ENCODE measurements at regions not wholly inside any gene's neighbourhood (a gene's known extent, or its start where the extent isn't known, plus 50 kb on each side); places are given as distances from the start of the nearest gene placed in this dataset.

DNA sequence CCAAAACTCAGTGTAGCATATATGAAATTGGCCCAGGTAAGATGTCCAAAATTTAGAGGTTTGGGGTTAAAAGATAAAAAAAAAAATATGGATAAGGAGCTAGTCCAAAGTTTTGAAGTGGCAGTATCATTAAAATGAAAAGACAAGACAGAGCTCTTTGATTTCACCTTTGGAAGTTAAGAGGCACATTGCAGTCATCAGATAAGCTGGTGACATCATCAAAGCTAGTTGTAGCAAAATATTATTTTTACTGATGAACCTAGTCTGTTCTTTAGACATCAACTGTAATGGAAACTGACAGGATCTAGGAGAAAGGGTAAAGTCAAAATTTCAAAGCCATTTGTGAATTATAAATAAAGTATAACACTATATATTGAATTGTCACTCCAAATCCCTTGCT is 603.7 kb upstream of the CDH8 start (continued):
- TF ChIP-seq NFYA (IDR thresholded peaks at IDR 0.05; ENCODE audit: borderline replicate concordance, low read depth, low read length) (no peak), FOS (IDR thresholded peaks at IDR 0.05; ENCODE audit: borderline replicate concordance, extremely low read depth, insufficient read length) (no peak), TAF1 (IDR thresholded peaks at IDR 0.05; ENCODE audit: borderline replicate concordance, low read depth, low read length) (no peak), CHD4 (IDR thresholded peaks at IDR 0.05) (no peak), MYB (IDR thresholded peaks at IDR 0.05; ENCODE audit: borderline replicate concordance, low read depth, low read length) (no peak), SUZ12 (IDR thresholded peaks at IDR 0.05; ENCODE audit: unreplicated experiment) (no peak)

DNA sequence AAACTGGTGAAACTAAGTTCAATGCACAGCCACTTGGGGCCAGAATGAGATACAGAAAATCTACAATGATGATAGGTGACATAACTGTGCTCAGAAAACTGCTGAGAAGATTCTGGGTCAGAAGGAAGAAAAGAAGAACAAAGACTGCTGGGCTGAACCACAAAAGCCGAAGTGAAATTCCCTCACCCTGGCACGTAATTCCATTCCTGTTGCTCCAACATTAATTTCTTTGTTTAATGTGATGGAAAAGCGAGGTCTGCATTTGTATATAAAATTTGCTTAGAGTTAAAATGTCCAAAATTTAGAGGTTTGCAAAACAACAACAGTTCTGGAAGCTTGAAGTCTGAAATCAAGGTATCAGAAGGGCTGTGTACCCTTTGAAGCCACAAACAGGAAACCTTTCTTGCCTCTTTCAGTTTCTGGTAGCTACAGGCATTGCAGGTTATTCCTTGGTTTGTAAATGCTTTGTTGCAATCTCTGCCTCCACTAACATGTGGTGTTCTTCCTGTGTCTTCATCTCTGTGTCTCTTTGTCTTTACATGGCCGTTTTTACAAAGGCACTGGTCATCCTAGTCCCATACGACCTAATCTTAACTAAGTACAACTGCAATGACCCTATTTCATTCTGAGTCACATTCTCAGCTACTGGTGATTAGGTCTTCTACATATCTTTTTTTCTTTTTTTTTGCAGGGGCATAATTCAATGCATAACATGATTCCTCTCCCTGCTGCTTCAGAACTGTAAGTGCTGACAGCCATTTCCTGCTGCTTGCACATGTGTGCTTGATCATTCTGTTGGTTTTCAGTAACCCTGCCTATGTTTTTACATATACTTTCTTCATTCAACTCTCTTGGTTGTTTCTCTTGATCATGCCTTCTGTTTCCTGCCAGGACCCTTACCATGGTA is 603.0 kb upstream of the CDH8 start:
- peaks cover 16% of the 10 kb centered on the region for H3K4me1 ChIP-seq (ENCODE audit: control insufficient read depth, insufficient read depth, low read length)
- no peaks in the 10 kb centered on the region for H4K20me1 ChIP-seq (ENCODE audit: control insufficient read depth, insufficient read depth)
- H3K27ac ChIP-seq (ENCODE audit: control insufficient read depth, insufficient read depth): peak overlapping the region; percentile 82
- H3K4me3 ChIP-seq: peak overlapping the region; percentile 29; the same call in 1 of the 2 replicates
- no peaks in the 10 kb centered on the region for H3K9me3 ChIP-seq (replicated peaks; ENCODE audit: control insufficient read depth, insufficient read depth, low read length)
- H3K79me2 ChIP-seq (ENCODE audit: control insufficient read depth, insufficient read depth, low read length): no peaks in the 10 kb centered on the region
- POLR2A ChIA-PET: no interaction called here
- H3K9ac ChIP-seq (ENCODE audit: control insufficient read depth, insufficient read depth, low read length): no peak overlapping the region; the same call in 1 of the 2 replicates
- in situ Hi-C loops (cut with MboI): no loop called here
- H3K4me2 ChIP-seq (ENCODE audit: control insufficient read depth, insufficient read depth): peak overlapping the region; percentile 54
- no peaks in the 10 kb centered on the region for H3K27me3 ChIP-seq (replicated peaks in 1 of 2; ENCODE audit: control insufficient read depth in 2 of 2, insufficient read depth in 2 of 2, low read length in 1 of 2)
- CTCF ChIA-PET: interaction anchor here (0.9 kb wide), 1 partner anchor 230 kb away, joined by 3 read pairs; no protein-coding TSS in a partner anchor
- 2% methylated on average over 5 of the region's 5 CpGs for WGBS (ENCODE audit: insufficient coverage, insufficient replicate concordance, low lambda C conversion rate, missing lambda C conversion rate)
- peak; percentile 83 for DNase-seq (ENCODE audit: low read depth, low spot score)
- peak; percentile 95 for FAIRE-seq
- SMC1A ChIA-PET (ENCODE audit: uncharacterized antibody, unreplicated experiment): interaction anchor here (0.7 to 1.9 kb wide), 7 partner anchors 25 to 650 kb away, joined by 3 to 6 read pairs (median 3); no protein-coding TSS in a partner anchor
- RAD21 ChIA-PET (ENCODE audit: unreplicated experiment): interaction anchor here (0.9 to 1.6 kb wide), 3 partner anchors 10 to 413 kb away, joined by 3 to 6 read pairs (median 4); no protein-coding TSS in a partner anchor
- peak overlapping the region; percentile 1 for H2AFZ ChIP-seq (ENCODE audit: control insufficient read depth, low read depth, low read length)
- ATAC-seq: peak; percentile 92
- BruUV-seq (replicated peaks): no TSS peak
- H3K36me3 ChIP-seq (ENCODE audit: control insufficient read depth in 2 of 2, insufficient read depth in 2 of 2, low read length in 1 of 2): no peaks in the 10 kb centered on the region
- intact Hi-C loops (cut with micrococcal nuclease; ENCODE audit: unreplicated experiment): loop anchor here (2.0 to 10.0 kb wide), 2 partner anchors 236 to 414 kb away; no protein-coding TSS in a partner anchor
- TF ChIP-seq RUNX3 (IDR thresholded peaks at IDR 0.05; ENCODE audit: low read length) (peak; percentile 95), TCF7 (IDR thresholded peaks at IDR 0.05; ENCODE audit: borderline replicate concordance) (peak; percentile 68; the same call in 1 of the 2 replicates), SIX5 (IDR thresholded peaks at IDR 0.05; ENCODE audit: low read depth, low read length, severe bottlenecking) (no peak), EZH2 (IDR thresholded peaks at IDR 0.05; ENCODE audit: borderline replicate concordance, control insufficient read depth, low read depth, low read length) (no peak), CTCF (IDR thresholded peaks at IDR 0.05 in 2 of 3, conservative IDR thresholded peaks at IDR 0.05 in 1 of 3; ENCODE audit: control insufficient read depth in 2 of 3, extremely low read depth in 1 of 3, insufficient read depth in 1 of 3, low read depth in 3 of 3, low read length in 3 of 3) (peak in 2 of 3 experiments; percentile 29 to 43; a peak in 4 of 6 replicates), PML (IDR thresholded peaks at IDR 0.05; ENCODE audit: low read length) (peak; percentile 80), RELA (IDR thresholded peaks at IDR 0.05; ENCODE audit: borderline replicate concordance, partially characterized antibody) (no peak), LARP7 (IDR thresholded peaks at IDR 0.05) (no peak), NFIC (IDR thresholded peaks at IDR 0.05; ENCODE audit: low read depth, low read length) (peak; percentile 92), ZNF622 (IDR thresholded peaks at IDR 0.05) (no peak), IRF3 (IDR thresholded peaks at IDR 0.05) (no peak), ZNF24 (IDR thresholded peaks at IDR 0.05) (no peak), BACH1 (IDR thresholded peaks at IDR 0.05; ENCODE audit: borderline replicate concordance) (no peak), NR2C2 (IDR thresholded peaks at IDR 0.05; ENCODE audit: borderline replicate concordance, control insufficient read depth, insufficient read length, low read depth) (no peak), MTA3 (IDR thresholded peaks at IDR 0.05; ENCODE audit: borderline replicate concordance, low read length) (peak; percentile 79; the same call in 1 of the 2 replicates)
